ENCODE measurements at regions not wholly inside any gene's neighbourhood (a gene's known extent, or its start where the extent isn't known, plus 50 kb on each side); places are given as distances from the start of the nearest gene placed in this dataset.
A peak's percentile ranks its signal among the peaks of the same experiment; 100 is the strongest.

DNA sequence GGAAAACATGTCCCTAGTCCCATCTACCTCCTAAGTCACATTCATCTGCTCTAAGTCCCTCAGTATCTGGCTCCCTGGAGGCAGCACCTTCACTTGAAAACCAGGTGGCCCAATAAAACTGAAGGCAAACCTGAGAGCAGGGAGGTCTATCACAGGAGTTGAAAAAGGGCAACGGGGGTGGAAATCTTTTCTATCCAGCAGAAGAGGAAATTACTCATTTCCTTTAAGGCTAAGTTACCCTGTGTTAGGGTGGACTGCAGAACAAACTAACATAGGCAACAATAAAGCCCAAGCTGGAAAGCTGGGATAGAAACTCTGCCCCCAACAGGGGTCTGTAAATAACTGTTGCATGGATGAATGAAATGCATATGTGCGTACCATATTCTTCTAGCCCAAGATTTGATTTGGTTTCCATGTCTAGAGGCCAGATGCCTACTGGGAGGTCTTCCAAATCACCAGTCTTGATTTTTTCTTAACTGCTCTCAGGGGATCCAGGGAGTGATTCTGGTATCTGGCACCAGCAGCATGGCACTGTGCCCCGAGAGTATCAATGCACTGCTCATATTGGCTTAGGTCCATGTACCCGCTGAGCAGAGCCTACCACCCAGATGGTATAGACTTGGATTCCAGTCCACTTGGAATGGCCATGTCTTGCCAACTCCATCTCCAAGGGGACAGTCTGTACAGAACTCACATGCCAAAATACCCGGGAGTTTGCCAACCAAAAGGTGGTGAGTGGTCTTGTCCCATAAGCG, 350.0 kb upstream of the NCAM1 start:
- H3K23ac ChIP-seq (ENCODE audit: low read depth, low read length, poor library complexity) = no peak overlapping the region
- H3K27me3 ChIP-seq (ENCODE audit: control insufficient read depth in 3 of 3, insufficient read depth in 3 of 3, low read depth in 1 of 3, low read length in 3 of 3) = no peaks in the 10 kb centered on the region
- no peaks in the 10 kb centered on the region for H3K9me3 ChIP-seq (replicated peaks in 1 of 2; ENCODE audit: control insufficient read depth in 2 of 2, insufficient read depth in 1 of 2, low read depth in 1 of 2, low read length in 2 of 2)
- no peak overlapping the region for H2BK15ac ChIP-seq (ENCODE audit: low read length)
- H3K4me1 ChIP-seq (ENCODE audit: control insufficient read depth in 2 of 2, insufficient read depth in 1 of 2, low read depth in 1 of 2, low read length in 2 of 2) = peaks cover 0 to 6% of the 10 kb centered on the region in 2 donors
- H4K8ac ChIP-seq (ENCODE audit: low read depth, low read length) = no peak overlapping the region
- no peak overlapping the region for H3K4ac ChIP-seq (ENCODE audit: low read length)
- H3K9ac ChIP-seq (ENCODE audit: low read depth, low read length, poor library complexity) = no peak overlapping the region
- no CpG with 5 or more reads among the region's 6 CpGs for WGBS, 2 donors (ENCODE audit: extremely low coverage in 2 of 2, insufficient read length in 2 of 2, insufficient replicate concordance in 1 of 2)
- H3K4me2 ChIP-seq (ENCODE audit: insufficient read depth, low read length, poor library complexity, severe bottlenecking) = no peak overlapping the region
- no peaks in the 10 kb centered on the region for H3K79me1 ChIP-seq (ENCODE audit: low read depth, low read length)
- peak overlapping the region; percentile 8 for H2AK5ac ChIP-seq (ENCODE audit: low read depth, low read length)
- H2BK12ac ChIP-seq (ENCODE audit: low read length) = no peak overlapping the region
- H2BK5ac ChIP-seq (ENCODE audit: low read length) = no peak overlapping the region
- H3K36me3 ChIP-seq (replicated peaks in 1 of 2; ENCODE audit: control insufficient read depth in 2 of 2, insufficient read depth in 2 of 2, low read length in 2 of 2) = no peaks in the 10 kb centered on the region
- H3K27ac ChIP-seq (replicated peaks; ENCODE audit: low read length) = no peak overlapping the region
- H4K91ac ChIP-seq (ENCODE audit: low read depth, low read length, poor library complexity) = no peak overlapping the region
- H2AFZ ChIP-seq (ENCODE audit: low read length) = no peak overlapping the region
- H2BK120ac ChIP-seq (ENCODE audit: low read depth, low read length) = no peak overlapping the region
- no peak overlapping the region for H3K18ac ChIP-seq (ENCODE audit: low read length)
- no peak overlapping the region for H3K14ac ChIP-seq (ENCODE audit: low read length)
- H3K4me3 ChIP-seq (ENCODE audit: low read length in 2 of 2) = no peak overlapping the region
- DNase-seq (ENCODE audit: low spot score) = no peak

DNA sequence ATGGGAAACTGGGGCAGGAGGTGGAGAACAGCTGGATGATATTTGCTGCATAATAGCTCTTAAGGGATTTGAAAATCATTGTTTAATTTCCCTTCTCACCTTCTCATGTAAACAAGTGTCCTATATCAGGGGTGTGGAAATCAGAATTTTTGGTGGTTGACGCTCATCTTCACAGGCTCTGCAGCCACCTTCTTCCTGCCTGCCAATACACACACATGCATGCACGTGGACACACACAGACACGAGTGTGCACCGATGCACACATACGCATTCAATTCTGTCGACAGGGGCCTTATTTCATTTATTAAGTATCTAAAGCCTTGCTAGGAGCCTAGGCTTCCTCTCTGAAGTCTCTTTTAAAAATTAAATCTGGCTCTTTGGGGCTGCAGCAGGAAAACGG, 349.4 kb upstream of the NCAM1 start:
- Histone ChIP-seq H3K4ac (ENCODE audit: low read length) (no peak overlapping the region), H3K4me3 (ENCODE audit: low read length in 2 of 2) (no peak overlapping the region), H3K36me3 (replicated peaks in 1 of 2; ENCODE audit: control insufficient read depth in 2 of 2, insufficient read depth in 2 of 2, low read length in 2 of 2) (no peaks in the 10 kb centered on the region), H2BK12ac (ENCODE audit: low read length) (no peak overlapping the region), H2BK5ac (ENCODE audit: low read length) (no peak overlapping the region), H2BK120ac (ENCODE audit: low read depth, low read length) (no peak overlapping the region), H3K18ac (ENCODE audit: low read length) (no peak overlapping the region), H3K27me3 (ENCODE audit: control insufficient read depth in 3 of 3, insufficient read depth in 3 of 3, low read depth in 1 of 3, low read length in 3 of 3) (no peaks in the 10 kb centered on the region), H3K4me2 (ENCODE audit: insufficient read depth, low read length, poor library complexity, severe bottlenecking) (no peak overlapping the region), H3K9ac (ENCODE audit: low read depth, low read length, poor library complexity) (no peak overlapping the region), H3K9me3 (replicated peaks in 1 of 2; ENCODE audit: control insufficient read depth in 2 of 2, insufficient read depth in 1 of 2, low read depth in 1 of 2, low read length in 2 of 2) (no peaks in the 10 kb centered on the region), H3K23ac (ENCODE audit: low read depth, low read length, poor library complexity) (no peak overlapping the region), H3K79me1 (ENCODE audit: low read depth, low read length) (no peaks in the 10 kb centered on the region), H4K8ac (ENCODE audit: low read depth, low read length) (no peak overlapping the region), H4K91ac (ENCODE audit: low read depth, low read length, poor library complexity) (no peak overlapping the region), H2AFZ (ENCODE audit: low read length) (no peak overlapping the region), H3K14ac (ENCODE audit: low read length) (no peak overlapping the region), H2BK15ac (ENCODE audit: low read length) (no peak overlapping the region), H3K4me1 (ENCODE audit: control insufficient read depth in 2 of 2, insufficient read depth in 1 of 2, low read depth in 1 of 2, low read length in 2 of 2) (peaks cover 0 to 9% of the 10 kb centered on the region in 2 donors), H2AK5ac (ENCODE audit: low read depth, low read length) (no peak overlapping the region), H3K27ac (replicated peaks; ENCODE audit: low read length) (no peak overlapping the region)
- no peak for DNase-seq (ENCODE audit: low spot score)
- no CpG with 5 or more reads among the region's 7 CpGs for WGBS, 2 donors (ENCODE audit: extremely low coverage in 2 of 2, insufficient read length in 2 of 2, insufficient replicate concordance in 1 of 2)

DNA sequence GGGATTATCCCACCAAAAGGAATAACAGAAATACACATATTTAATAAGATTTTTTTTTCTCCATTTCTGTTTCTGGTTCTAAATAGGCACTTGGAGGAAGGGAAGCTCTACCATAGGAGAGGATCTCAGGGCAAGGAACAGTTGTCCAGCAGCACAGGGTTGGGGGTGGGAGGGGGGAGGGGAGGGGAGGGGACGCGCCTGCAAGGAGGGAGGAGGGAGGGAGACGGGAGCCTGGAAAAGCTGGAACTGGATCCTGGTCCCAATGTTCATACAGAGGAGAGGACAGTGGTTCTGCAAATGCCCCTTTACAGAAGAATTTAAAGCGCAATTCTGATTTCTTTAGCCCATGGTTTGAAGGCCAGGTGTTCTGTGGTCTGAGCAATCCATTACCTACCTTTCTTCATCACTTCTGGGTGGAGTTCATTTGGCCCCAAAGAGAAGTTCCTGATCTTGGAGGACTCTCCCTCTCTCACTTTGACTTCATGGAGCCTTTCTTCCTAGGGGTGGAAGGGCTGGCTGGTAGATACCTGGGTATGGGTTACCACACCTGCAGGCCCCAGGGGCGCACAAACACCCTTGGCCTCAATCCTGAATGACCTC, 348.9 kb upstream of the NCAM1 start:
- Histone ChIP-seq H2AK5ac (ENCODE audit: low read depth, low read length) (no peak overlapping the region), H3K36me3 (replicated peaks in 1 of 2; ENCODE audit: control insufficient read depth in 2 of 2, insufficient read depth in 2 of 2, low read length in 2 of 2) (no peaks in the 10 kb centered on the region), H3K23ac (ENCODE audit: low read depth, low read length, poor library complexity) (no peak overlapping the region), H3K4me1 (ENCODE audit: control insufficient read depth in 2 of 2, insufficient read depth in 1 of 2, low read depth in 1 of 2, low read length in 2 of 2) (peaks cover 0 to 9% of the 10 kb centered on the region in 2 donors), H3K14ac (ENCODE audit: low read length) (no peak overlapping the region), H2BK12ac (ENCODE audit: low read length) (no peak overlapping the region), H3K4me2 (ENCODE audit: insufficient read depth, low read length, poor library complexity, severe bottlenecking) (no peak overlapping the region), H3K79me1 (ENCODE audit: low read depth, low read length) (no peaks in the 10 kb centered on the region), H3K9ac (ENCODE audit: low read depth, low read length, poor library complexity) (no peak overlapping the region), H3K27me3 (ENCODE audit: control insufficient read depth in 3 of 3, insufficient read depth in 3 of 3, low read depth in 1 of 3, low read length in 3 of 3) (no peaks in the 10 kb centered on the region), H2AFZ (ENCODE audit: low read length) (no peak overlapping the region), H3K4me3 (ENCODE audit: low read length in 2 of 2) (no peak overlapping the region), H3K27ac (replicated peaks; ENCODE audit: low read length) (no peak overlapping the region), H3K9me3 (replicated peaks in 1 of 2; ENCODE audit: control insufficient read depth in 2 of 2, insufficient read depth in 1 of 2, low read depth in 1 of 2, low read length in 2 of 2) (no peaks in the 10 kb centered on the region), H3K4ac (ENCODE audit: low read length) (no peak overlapping the region), H2BK5ac (ENCODE audit: low read length) (no peak overlapping the region), H3K18ac (ENCODE audit: low read length) (no peak overlapping the region), H2BK15ac (ENCODE audit: low read length) (no peak overlapping the region), H2BK120ac (ENCODE audit: low read depth, low read length) (no peak overlapping the region), H4K91ac (ENCODE audit: low read depth, low read length, poor library complexity) (no peak overlapping the region), H4K8ac (ENCODE audit: low read depth, low read length) (no peak overlapping the region)
- no CpG with 5 or more reads among the region's 5 CpGs for WGBS, 2 donors (ENCODE audit: extremely low coverage in 2 of 2, insufficient read length in 2 of 2, insufficient replicate concordance in 1 of 2)
- DNase-seq (ENCODE audit: low spot score) = no peak

DNA sequence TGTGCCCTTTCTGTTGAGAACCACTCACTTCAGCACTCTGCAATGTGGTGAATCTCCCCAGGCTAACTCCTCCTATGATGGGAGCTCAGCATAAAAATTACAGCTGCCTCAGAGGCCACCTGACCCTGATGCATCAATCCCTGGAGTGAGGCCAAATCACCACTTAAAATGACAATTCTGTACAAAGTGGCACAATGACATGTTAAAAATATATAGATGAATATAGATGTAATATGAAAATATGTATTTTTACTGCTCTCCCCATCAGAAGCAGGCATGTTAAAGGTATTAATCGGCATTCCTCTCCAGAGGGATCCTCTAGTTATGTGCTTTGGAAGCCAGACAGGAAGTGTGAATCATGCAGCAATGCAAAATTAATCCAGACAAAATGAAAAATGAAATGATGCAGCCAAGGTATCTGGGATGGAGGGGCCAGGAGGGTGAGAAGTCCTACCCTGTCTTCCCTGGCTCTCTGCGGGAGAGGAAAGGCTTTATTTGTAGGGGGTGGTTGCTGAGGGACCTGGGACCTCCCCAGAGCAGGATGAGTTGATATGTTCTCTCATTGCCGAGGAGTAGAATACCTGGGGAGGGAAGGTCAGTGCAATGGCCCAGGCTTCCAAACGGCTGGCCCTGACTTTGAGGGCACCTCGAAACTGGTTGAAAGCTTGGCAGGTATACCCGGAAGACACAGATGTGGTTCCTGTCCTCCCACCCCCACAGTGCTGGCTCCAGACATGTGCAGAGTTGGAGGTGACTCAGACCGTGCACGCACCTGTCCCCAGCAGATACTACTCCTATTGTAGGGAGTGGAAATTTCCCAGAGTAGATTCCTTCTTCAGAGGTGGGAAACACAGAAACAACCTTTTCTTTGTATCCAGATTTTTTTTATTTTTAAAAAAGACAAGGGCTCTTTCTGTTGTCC, 347.9 kb upstream of the NCAM1 start:
- no peaks in the 10 kb centered on the region for H3K27me3 ChIP-seq (ENCODE audit: control insufficient read depth in 3 of 3, insufficient read depth in 3 of 3, low read depth in 1 of 3, low read length in 3 of 3)
- no peak overlapping the region for H2BK15ac ChIP-seq (ENCODE audit: low read length)
- H3K79me1 ChIP-seq (ENCODE audit: low read depth, low read length) = no peaks in the 10 kb centered on the region
- H2AK5ac ChIP-seq (ENCODE audit: low read depth, low read length) = peak overlapping the region; percentile 42
- no peak overlapping the region for H3K9ac ChIP-seq (ENCODE audit: low read depth, low read length, poor library complexity)
- no peak overlapping the region for H3K23ac ChIP-seq (ENCODE audit: low read depth, low read length, poor library complexity)
- no peak for DNase-seq (ENCODE audit: low spot score)
- H2AFZ ChIP-seq (ENCODE audit: low read length) = no peak overlapping the region
- peak overlapping the region; percentile 64 for H3K18ac ChIP-seq (ENCODE audit: low read length)
- H2BK12ac ChIP-seq (ENCODE audit: low read length) = no peak overlapping the region
- no peak overlapping the region for H2BK120ac ChIP-seq (ENCODE audit: low read depth, low read length)
- no peak overlapping the region for H3K4me3 ChIP-seq (ENCODE audit: low read length in 2 of 2)
- no peaks in the 10 kb centered on the region for H3K9me3 ChIP-seq (replicated peaks in 1 of 2; ENCODE audit: control insufficient read depth in 2 of 2, insufficient read depth in 1 of 2, low read depth in 1 of 2, low read length in 2 of 2)
- no CpG with 5 or more reads among the region's 8 CpGs for WGBS, 2 donors (ENCODE audit: extremely low coverage in 2 of 2, insufficient read length in 2 of 2, insufficient replicate concordance in 1 of 2)
- H4K8ac ChIP-seq (ENCODE audit: low read depth, low read length) = no peak overlapping the region
- H2BK5ac ChIP-seq (ENCODE audit: low read length) = no peak overlapping the region
- no peak overlapping the region for H4K91ac ChIP-seq (ENCODE audit: low read depth, low read length, poor library complexity)
- H3K14ac ChIP-seq (ENCODE audit: low read length) = no peak overlapping the region
- H3K4ac ChIP-seq (ENCODE audit: low read length) = no peak overlapping the region
- no peaks in the 10 kb centered on the region for H3K36me3 ChIP-seq (replicated peaks in 1 of 2; ENCODE audit: control insufficient read depth in 2 of 2, insufficient read depth in 2 of 2, low read length in 2 of 2)
- peaks cover 0 to 9% of the 10 kb centered on the region in 2 donors for H3K4me1 ChIP-seq (ENCODE audit: control insufficient read depth in 2 of 2, insufficient read depth in 1 of 2, low read depth in 1 of 2, low read length in 2 of 2)
- no peak overlapping the region for H3K27ac ChIP-seq (replicated peaks; ENCODE audit: low read length)
- H3K4me2 ChIP-seq (ENCODE audit: insufficient read depth, low read length, poor library complexity, severe bottlenecking) = no peak overlapping the region

All from neuronal stem cell (in vitro differentiated cells).